Hippocampal formation (tissue), 2 donors: ENCODE measurements at regions not wholly inside any gene's neighbourhood (a gene's known extent, or its start where the extent isn't known, plus 50 kb on each side); places are given as distances from the start of the nearest gene placed in this dataset.

Experiments used
- DNase-seq, 2 donors: peaks; one replicate each; lab custom pipeline; 2025; lab: John Stamatoyannopoulos, UW

DNA sequence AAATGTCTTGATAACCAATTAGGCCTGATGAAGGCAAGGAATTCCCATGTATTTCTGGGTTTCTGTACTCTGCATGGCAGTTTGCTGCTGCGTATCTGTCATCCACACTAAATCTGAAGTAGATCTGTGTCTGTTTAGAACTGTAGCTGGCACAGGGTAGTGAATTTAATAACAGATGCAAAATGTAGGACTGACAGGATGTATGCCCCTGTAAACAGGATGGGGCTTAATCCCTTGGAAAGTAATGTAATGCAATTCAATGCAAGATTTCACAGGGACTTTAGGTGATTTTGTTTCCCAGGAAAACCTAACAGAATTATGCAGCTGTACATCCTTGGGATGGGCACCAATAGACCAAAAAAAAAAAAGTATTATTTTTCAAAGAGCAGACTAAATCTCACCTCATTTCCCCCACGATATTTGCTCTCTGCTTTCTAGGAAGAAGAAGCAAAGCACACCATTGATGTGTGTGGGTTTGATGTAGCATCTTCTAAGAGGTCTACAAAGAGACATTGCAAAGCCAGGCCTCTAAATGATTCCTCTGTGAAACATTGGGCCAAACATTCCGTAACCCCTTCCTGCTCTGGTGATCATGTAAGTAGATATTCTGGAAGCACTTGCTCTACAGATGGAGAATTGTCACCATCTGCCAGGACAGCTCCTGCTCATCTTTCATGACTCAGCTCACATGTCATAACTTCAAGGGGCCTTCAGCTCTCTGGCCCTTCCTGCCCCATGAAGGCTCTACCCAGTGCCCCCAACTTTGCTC, 464.3 kb upstream of the RGMA start:
- DNase-seq: no peak

DNA sequence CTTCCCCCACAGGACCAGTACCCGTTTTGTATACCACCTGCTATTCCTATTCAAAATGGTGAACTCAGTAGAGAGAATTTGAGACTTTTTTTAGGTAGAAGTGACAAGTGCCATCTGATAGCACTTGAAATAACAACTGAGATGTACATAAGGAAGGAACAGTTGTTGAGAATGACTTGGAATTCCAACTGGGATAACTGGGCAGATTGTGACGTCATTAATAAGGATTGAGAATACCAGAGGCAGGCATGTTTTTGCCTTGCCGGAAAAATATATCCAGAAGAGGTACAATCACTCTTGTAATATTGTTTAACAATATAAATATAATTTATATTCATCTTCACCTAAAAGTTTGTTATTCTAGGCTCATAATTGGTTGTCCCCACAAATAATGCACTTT, 454.1 kb upstream of the RGMA start:
- no peak for DNase-seq

- no peak for DNase-seq
Measured at GRCh38 chr15:93527374-93528050, 438.5 kb upstream of the RGMA start.

GRCh38 chr15:93524432-93524831, 435.4 kb upstream of the RGMA start:
- no peak for DNase-seq

GRCh38 chr15:93523481-93523880, 434.5 kb upstream of the RGMA start:
- no peak for DNase-seq

DNA sequence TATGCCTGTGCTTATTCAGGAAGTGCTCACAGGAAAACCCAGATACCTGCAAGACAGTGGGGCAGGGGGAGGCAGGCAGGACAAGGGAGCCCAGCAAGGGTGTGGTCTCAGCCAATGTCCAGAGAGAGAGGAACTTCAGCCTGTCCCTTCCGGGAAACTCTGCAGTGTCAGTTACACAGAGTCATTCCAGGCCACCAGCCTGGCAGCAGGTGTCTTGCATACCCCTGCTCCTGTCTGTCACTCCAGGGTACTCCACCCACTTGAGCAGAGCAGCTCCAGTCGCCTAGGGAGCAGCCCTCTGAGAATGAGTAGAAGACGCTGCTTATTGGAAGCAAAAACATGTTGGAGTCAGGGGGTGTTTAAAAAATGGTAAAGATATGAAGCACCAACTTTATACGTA, 431.2 kb upstream of the RGMA start:
- DNase-seq: no peak

GRCh38 chr15:93519599-93519998, 430.6 kb upstream of the RGMA start:
- DNase-seq: no peak

DNA sequence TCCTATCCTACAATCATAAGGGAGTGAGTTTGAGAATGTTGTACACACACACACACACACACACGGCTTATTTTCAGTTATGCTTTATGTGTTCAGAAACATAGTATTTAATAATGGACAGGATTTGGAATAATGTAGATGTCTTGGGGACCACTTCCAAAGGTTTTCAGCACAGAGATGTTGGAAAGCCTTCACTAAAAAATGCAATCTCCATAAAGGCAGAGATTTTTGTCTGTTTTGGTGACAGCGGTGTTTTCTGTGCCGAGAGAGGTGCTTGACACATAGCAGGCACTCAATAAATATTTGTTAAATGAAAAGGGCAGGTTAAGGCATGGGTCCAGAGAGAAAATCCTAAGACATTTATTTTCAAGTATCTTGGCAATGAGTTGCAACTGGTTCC, 428.2 kb upstream of the RGMA start:
- DNase-seq: no peak

GRCh38 chr15:93515256-93516051, 426.4 kb upstream of the RGMA start:
- no peak for DNase-seq

DNA sequence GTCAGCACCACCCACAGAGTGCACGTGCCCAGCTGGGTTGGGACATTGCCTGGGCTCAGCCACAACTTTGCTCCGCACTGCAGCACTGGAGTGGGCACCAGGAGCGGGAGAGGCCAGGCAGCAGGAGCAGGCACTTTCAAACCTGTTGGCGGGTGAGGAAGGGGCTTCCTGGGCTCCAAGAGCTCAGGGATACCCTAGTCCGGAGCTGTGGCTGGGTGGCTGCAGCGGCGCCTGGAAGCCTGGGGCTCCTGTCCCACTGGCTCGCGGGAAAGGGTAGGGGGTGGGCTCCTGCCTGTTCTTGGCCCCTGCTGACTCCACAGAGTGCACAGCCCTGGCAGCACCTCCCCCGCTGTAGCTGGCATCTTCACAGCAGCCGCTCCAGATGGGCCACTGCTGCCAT, 417.6 kb upstream of the RGMA start:
- no peak for DNase-seq

DNA sequence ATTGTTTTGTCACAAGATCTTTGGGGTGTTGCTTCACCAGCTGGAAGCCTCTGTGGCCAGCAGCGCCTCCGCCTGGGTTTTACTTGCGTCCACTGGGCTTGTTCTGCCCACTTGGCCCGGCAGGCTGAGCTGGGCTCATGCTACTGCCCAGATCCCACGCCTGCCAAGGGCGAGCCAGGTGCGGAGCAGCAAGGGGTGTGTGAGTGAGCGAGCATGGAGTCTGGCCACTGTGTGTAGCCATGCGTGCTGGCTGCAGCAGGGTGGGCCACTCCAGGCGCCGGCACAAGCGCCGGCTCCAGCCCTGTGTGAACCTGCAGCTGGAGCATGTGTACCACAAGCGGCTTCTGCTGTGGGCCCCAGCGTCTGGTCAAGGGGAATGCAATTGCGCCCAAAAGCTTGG, 416.5 kb upstream of the RGMA start:
- DNase-seq: no peak

DNA sequence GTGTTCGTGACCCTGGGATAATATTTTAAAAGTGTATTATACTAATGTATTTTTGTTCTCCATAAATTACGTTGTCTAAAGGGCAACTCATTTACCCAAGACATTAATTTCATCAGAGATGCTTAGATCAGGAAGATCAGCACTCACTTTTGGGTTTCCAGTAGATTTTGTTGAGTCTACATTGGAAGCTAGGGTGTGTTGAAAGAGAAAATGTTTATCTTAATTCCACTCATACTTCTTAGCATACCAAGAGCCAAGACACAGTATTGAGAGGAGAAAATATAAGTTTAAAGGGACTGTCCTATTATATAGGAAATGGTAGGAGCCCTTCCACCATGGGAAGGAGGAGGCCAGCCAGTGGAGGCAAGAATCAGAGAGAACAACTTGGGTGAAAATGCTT, 412.9 kb upstream of the RGMA start:
- no peak for DNase-seq

- no peak for DNase-seq
Measured at GRCh38 chr15:93500155-93500554, 411.1 kb upstream of the RGMA start.

GRCh38 chr15:93497291-93497690, 408.3 kb upstream of the RGMA start:
- no peak for DNase-seq

DNA sequence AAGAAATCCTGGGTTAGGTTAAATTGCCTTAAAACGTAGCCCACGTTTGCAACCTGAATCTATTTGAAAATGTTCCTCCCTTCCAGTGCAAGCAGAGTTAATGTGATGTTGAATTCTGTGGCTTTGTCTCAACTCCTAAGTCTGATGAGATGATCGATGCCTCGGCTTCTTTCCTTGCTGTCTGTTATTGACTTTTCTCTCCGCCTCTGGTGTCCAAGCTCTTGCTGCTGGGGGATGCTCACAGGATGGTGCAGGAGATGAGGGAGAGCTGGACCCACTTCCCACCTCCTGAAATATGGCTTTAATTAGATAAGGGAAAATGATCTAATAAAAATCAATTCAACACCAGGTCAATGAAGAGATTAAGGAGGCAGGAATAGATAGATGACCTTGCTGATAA, 407.9 kb upstream of the RGMA start:
- no peak for DNase-seq

- DNase-seq: no peak
Measured at GRCh38 chr15:93495799-93496637, 407.0 kb upstream of the RGMA start.

DNA sequence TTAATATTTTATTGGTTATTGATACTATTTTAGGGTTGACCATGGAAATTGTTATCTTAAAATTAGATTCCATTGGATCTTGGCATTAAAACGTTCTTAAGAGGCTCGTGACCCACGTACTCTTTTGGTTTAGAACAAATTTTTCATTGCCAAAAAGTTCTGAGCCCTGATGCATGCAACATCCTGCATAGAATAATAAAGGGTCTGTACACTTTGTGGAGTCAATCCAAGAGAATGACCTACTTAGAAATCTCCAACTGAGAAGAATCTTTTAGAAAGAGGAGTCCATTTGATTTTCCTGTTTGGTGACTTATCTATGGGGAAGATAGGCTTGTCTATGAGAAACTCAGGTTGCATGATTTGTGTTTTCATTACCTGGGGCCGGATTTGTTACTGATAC, 404.2 kb upstream of the RGMA start:
- DNase-seq: no peak

- no peak for DNase-seq
Measured at GRCh38 chr15:93491291-93491690, 402.3 kb upstream of the RGMA start.

DNA sequence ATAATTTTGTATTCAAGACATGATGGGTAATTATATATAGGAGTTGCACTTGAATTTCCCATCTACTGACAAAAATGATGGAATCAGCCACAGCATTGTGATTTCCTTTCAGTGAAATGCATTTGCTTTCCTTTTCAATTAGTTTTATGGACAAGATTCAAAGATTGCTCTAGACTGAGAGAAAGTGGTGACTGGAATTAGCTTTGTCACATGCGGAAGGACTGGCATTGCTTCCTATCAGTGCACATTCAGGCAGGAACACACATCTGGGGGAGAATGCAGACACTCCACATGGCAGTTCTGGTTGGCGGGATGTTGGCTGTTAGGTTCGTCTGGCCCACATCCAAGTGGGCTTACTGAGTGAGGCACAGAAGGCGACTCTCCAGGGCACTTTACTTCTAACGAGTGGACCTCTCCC, 399.3 kb upstream of the RGMA start:
- DNase-seq: no peak

DNA sequence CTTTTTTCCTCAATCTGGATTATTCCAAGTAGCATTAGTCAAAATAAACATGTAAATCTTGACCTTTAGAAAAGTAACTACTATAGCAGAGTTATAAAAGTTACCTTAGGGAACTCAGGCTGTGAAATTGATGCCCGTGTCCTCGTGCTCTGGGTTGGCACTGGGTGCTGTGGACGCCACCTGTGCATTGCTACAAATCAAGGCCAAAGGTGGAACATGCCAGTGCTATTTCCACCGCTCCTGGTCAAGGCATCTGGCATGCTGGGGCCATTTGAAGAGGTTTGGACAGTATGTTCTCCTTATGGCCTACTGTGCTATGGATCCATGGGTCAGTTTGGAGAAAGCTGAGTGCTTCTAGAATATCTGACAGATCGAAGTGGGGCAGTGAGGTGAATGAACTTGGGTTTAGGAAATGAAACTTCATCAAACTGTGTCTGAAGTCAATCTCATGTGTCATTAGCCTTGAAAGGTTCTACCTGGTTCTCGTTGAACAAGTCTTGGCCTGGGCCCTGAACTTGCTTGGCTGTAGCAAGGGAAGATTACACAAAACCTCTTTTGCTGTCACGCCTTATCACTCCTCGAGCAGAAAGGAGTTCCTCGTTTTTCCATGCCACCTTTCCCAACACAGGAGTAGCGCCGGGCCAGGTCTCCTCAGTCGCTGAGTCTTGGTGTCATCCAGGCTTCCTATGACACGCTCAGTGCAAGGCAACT, 397.6 kb upstream of the RGMA start:
- no peak for DNase-seq
